ENCODE measurements at regions not wholly inside any gene's neighbourhood (a gene's known extent, or its start where the extent isn't known, plus 50 kb on each side); places are given as distances from the start of the nearest gene placed in this dataset.

- H3K4me1 ChIP-seq, result no peaks in the 10 kb centered on the region
- no peak overlapping the region for H3K4me3 ChIP-seq
- peaks cover 9% of the 10 kb centered on the region for H3K27me3 ChIP-seq (ENCODE audit: low read depth)
- intact Hi-C loops (cut with micrococcal nuclease), result no loop called here
- TF ChIP-seq CTCF (IDR thresholded peaks at IDR 0.05; ENCODE audit: borderline replicate concordance), result no peak
- no peak overlapping the region for H3K27ac ChIP-seq (replicated peaks)
- no peaks in the 10 kb centered on the region for H3K9me3 ChIP-seq (replicated peaks)
- H3K36me3 ChIP-seq, result no peaks in the 10 kb centered on the region
- no peak for DNase-seq
Observed at GRCh38 chr21:32900814-32901213, 124.9 kb upstream of the OLIG2 start.

GRCh38 chr21:32907521-32907920, 118.2 kb upstream of the OLIG2 start:
- Histone ChIP-seq H3K4me1 (no peaks in the 10 kb centered on the region), H3K9me3 (replicated peaks) (no peaks in the 10 kb centered on the region), H3K4me3 (no peak overlapping the region), H3K27me3 (ENCODE audit: low read depth) (no peaks in the 10 kb centered on the region), H3K27ac (replicated peaks) (no peak overlapping the region), H3K36me3 (no peaks in the 10 kb centered on the region)
- no peak for DNase-seq
- intact Hi-C loops (cut with micrococcal nuclease), result no loop called here
- TF ChIP-seq CTCF (IDR thresholded peaks at IDR 0.05; ENCODE audit: borderline replicate concordance), result no peak

GRCh38 chr21:32908534-32908933, 117.2 kb upstream of the OLIG2 start:
- no peak overlapping the region for H3K4me3 ChIP-seq
- no peaks in the 10 kb centered on the region for H3K9me3 ChIP-seq (replicated peaks)
- no peak overlapping the region for H3K27ac ChIP-seq (replicated peaks)
- intact Hi-C loops (cut with micrococcal nuclease), result no loop called here
- H3K36me3 ChIP-seq, result no peaks in the 10 kb centered on the region
- TF ChIP-seq CTCF (IDR thresholded peaks at IDR 0.05; ENCODE audit: borderline replicate concordance), result no peak
- H3K27me3 ChIP-seq (ENCODE audit: low read depth), result no peaks in the 10 kb centered on the region
- no peak for DNase-seq
- no peaks in the 10 kb centered on the region for H3K4me1 ChIP-seq

- DNase-seq, result no peak
- H3K27ac ChIP-seq (replicated peaks), result no peak overlapping the region
- intact Hi-C loops (cut with micrococcal nuclease), result no loop called here
- no peaks in the 10 kb centered on the region for H3K4me1 ChIP-seq
- no peak for TF ChIP-seq CTCF (IDR thresholded peaks at IDR 0.05; ENCODE audit: borderline replicate concordance)
- no peak overlapping the region for H3K4me3 ChIP-seq
- no peaks in the 10 kb centered on the region for H3K36me3 ChIP-seq
- H3K27me3 ChIP-seq (ENCODE audit: low read depth), result no peaks in the 10 kb centered on the region
- no peaks in the 10 kb centered on the region for H3K9me3 ChIP-seq (replicated peaks)
Observed at GRCh38 chr21:32909393-32909792, 116.3 kb upstream of the OLIG2 start.

- no peak for TF ChIP-seq CTCF (IDR thresholded peaks at IDR 0.05; ENCODE audit: borderline replicate concordance)
- Histone ChIP-seq H3K9me3 (replicated peaks) (peaks cover 16% of the 10 kb centered on the region), H3K4me1 (no peaks in the 10 kb centered on the region), H3K4me3 (no peak overlapping the region), H3K36me3 (no peaks in the 10 kb centered on the region), H3K27me3 (ENCODE audit: low read depth) (no peaks in the 10 kb centered on the region), H3K27ac (replicated peaks) (no peak overlapping the region)
- no peak for DNase-seq
- intact Hi-C loops (cut with micrococcal nuclease), result no loop called here
Observed at GRCh38 chr21:32914424-32915039, 111.2 kb upstream of the OLIG2 start.
